ENCODE measurements at regions not wholly inside any gene's neighbourhood (a gene's known extent, or its start where the extent isn't known, plus 50 kb on each side); places are given as distances from the start of the nearest gene placed in this dataset.

DNA sequence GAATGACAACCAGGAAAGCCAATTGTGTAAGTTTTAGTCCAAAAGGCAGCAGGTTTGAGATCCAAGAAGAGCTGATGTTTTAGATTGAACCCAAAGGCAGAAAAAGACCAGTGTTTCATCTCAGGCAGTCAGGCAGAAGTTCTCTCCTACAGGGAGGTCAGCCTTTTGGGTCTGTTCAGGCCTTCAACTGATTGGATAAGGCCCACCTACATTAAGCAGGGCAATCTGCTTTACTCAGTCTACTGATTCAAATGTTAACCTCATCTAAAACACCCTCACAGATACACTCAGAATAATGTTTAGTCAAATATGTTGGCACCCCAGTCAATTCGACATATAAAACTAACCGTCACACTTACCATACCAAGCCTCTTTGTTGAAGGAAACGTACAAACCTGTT lies 134.2 kb upstream of the NEIL3 start:
- in situ Hi-C loops (cut with MboI; ENCODE audit: low sequenced_read_pairs, unreplicated experiment) = no loop called here

DNA sequence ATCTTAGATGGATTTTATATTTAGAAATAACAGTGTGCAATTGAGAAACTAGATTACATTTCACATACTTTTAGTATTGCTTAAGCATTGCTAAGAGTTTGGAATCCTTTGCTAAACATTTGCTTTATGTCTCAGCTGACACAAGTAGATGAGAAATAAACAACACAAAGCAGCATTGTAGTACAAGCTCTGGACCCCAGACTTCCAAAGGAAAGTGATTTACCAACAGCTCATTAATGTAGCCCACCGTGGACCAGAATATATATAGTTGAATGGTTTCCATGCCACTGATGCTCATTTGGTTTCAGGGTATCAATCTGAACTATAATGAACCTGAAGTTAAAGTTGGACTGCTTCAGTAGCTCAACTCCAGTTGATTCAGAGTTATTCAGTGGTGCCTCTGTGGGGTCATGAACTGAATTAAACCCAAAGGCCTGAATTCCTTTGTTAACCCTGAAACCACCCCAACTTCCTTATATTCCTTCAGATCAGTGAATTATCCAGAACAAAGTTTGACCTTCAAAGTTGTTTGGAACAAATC lies 132.1 kb upstream of the NEIL3 start:
- in situ Hi-C loops (cut with MboI; ENCODE audit: low sequenced_read_pairs, unreplicated experiment) = no loop called here
- DNase-seq (ENCODE audit: low spot score) = no peak
- TF ChIP-seq, protein P1, sequence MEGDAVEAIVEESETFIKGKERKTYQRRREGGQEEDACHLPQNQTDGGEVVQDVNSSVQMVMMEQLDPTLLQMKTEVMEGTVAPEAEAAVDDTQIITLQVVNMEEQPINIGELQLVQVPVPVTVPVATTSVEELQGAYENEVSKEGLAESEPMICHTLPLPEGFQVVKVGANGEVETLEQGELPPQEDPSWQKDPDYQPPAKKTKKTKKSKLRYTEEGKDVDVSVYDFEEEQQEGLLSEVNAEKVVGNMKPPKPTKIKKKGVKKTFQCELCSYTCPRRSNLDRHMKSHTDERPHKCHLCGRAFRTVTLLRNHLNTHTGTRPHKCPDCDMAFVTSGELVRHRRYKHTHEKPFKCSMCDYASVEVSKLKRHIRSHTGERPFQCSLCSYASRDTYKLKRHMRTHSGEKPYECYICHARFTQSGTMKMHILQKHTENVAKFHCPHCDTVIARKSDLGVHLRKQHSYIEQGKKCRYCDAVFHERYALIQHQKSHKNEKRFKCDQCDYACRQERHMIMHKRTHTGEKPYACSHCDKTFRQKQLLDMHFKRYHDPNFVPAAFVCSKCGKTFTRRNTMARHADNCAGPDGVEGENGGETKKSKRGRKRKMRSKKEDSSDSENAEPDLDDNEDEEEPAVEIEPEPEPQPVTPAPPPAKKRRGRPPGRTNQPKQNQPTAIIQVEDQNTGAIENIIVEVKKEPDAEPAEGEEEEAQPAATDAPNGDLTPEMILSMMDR (IDR thresholded peaks at IDR 0.05; ENCODE audit: borderline replicate concordance, control extremely low read depth, extremely low read depth, insufficient read depth, missing control alignments) = no peak

More for the DNA sequence above, 134.2 kb upstream of the NEIL3 start:
- DNase-seq (ENCODE audit: low spot score) = no peak
- TF ChIP-seq, protein P1 (IDR thresholded peaks at IDR 0.05; ENCODE audit: borderline replicate concordance, control extremely low read depth, extremely low read depth, insufficient read depth, missing control alignments) = no peak

DNA sequence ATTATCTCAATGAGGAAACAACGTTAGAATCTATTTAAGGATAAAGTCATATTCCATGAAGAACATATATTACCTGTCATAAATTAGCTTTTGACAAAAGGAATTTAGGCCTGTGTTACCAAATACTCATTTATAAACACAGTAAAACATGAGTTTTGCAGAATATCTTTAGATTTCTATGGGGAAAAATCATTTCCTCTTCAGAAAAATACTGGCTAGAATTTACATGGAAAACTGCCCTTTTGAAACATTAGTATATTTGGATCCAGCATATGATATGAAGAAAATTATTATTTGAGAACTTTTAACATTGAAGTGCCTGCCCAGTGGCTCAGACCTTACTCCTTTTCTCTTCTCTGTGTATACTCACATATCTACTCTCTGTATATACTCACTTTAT lies 131.4 kb upstream of the NEIL3 start:
- TF ChIP-seq, protein P1 (IDR thresholded peaks at IDR 0.05; ENCODE audit: borderline replicate concordance, control extremely low read depth, extremely low read depth, insufficient read depth, missing control alignments) = no peak
- no peak for DNase-seq (ENCODE audit: low spot score)
- in situ Hi-C loops (cut with MboI; ENCODE audit: low sequenced_read_pairs, unreplicated experiment) = no loop called here

DNA sequence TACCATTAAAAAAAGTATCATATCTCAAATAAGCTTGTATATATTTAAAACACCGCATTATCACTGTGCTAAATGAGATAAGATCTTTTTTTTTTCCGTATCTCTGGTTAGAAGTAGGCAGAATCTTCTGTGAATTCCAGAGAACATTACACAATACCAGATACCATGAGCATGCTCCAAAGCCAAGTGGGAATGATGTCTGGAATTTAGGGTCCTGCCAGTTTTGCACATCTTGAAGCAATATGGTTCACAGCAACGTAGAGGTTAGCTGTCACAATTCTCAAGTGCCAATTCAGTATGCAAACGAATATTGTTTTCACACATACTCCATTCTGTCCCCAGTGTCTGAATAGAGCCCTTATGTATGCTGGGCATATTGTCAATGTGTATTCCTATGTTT lies 127.5 kb upstream of the NEIL3 start:
- in situ Hi-C loops (cut with MboI; ENCODE audit: low sequenced_read_pairs, unreplicated experiment) = no loop called here
- no peak for DNase-seq (ENCODE audit: low spot score)
- TF ChIP-seq, protein P1 (IDR thresholded peaks at IDR 0.05; ENCODE audit: borderline replicate concordance, control extremely low read depth, extremely low read depth, insufficient read depth, missing control alignments) = no peak

DNA sequence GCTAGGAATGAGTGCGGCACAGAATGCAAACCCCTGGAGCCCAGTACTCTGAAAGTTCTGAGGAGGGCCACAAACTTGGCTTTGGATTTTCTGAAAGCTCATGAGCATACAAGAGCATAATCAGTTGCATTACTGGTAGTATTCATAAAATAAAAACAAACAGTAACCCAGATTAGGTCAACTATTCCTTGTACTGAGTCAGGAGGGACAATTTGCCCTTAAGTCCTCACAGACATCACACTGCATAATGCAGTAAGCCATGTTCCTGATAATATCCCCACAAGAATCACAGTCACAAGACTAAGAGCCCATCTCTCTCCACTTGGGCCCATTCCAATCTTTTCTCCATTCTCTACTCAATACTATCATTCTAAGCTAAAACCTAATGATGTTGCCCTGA lies 126.9 kb upstream of the NEIL3 start:
- TF ChIP-seq, protein P1 (IDR thresholded peaks at IDR 0.05; ENCODE audit: borderline replicate concordance, control extremely low read depth, extremely low read depth, insufficient read depth, missing control alignments) = no peak
- in situ Hi-C loops (cut with MboI; ENCODE audit: low sequenced_read_pairs, unreplicated experiment) = no loop called here

DNA sequence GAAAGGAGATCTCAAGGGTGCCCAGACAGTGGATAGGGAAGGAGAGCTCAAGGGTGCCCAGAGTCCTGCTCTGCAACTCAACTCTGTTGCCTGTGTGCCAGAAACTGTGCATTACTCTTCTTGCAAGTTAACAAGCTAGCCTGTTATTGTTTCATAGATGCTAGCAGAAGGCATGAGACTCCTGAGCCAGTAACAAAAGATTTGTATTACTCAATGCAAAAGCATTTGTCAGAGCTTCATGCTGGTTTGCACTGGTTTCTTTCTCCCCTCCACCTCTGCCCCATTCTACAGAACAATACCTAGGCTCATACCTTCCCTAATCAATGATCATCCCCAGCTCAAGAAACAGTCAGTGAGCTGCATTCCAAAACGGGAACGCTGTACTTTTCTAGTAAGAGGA lies 124.5 kb upstream of the NEIL3 start:
- DNase-seq (ENCODE audit: low spot score) = no peak
- in situ Hi-C loops (cut with MboI; ENCODE audit: low sequenced_read_pairs, unreplicated experiment) = no loop called here
- TF ChIP-seq, protein P1 (IDR thresholded peaks at IDR 0.05; ENCODE audit: borderline replicate concordance, control extremely low read depth, extremely low read depth, insufficient read depth, missing control alignments) = no peak

More for the DNA sequence above, 126.9 kb upstream of the NEIL3 start:
- DNase-seq (ENCODE audit: low spot score) = no peak
